Neural crest cell (in vitro differentiated cells): ENCODE measurements at regions not wholly inside any gene's neighbourhood (a gene's known extent, or its start where the extent isn't known, plus 50 kb on each side); places are given as distances from the start of the nearest gene placed in this dataset.

Experiments
- DNase-seq: peaks from one replicate; pipeline ENCODE4 v3.0.0; 2021; ENCODE audit warnings: low read depth, mixed read lengths, low spot score
- H3K27ac Mint-ChIP-seq: one replicate; pipeline ENCODE4 v1.8.0; 2021; ENCODE audit warnings: mild to moderate bottlenecking, mixed read lengths; ENCODE audit not compliant: unreplicated experiment
- H3K27me3 Mint-ChIP-seq: 2 replicates; pipeline ENCODE4 v1.8.0; 2021; ENCODE audit warnings: low read depth, mild to moderate bottlenecking, mixed read lengths
- H3K36me3 Mint-ChIP-seq: 2 replicates; pipeline ENCODE4 v1.8.0; 2021; ENCODE audit warnings: low read depth, mild to moderate bottlenecking, mixed read lengths
- H3K4me1 Mint-ChIP-seq: 2 replicates; pipeline ENCODE4 v1.8.0; 2021; ENCODE audit warnings: mixed read lengths
- H3K4me3 Mint-ChIP-seq: one replicate; pipeline ENCODE4 v1.8.0; 2021; ENCODE audit warnings: mild to moderate bottlenecking, mixed read lengths
- H3K9me3 Mint-ChIP-seq: 2 replicates; pipeline ENCODE4 v1.8.0; 2021; ENCODE audit warnings: mixed read lengths
- TF ChIP-seq, protein P1 (sequence below): fragments of 200-600 bp; sonication (generic); conservative IDR thresholded peaks from 2 replicates; pipeline ENCODE4 v1.5.0; 2021; ENCODE audit warnings: antibody characterized with exemption, mild to moderate bottlenecking

DNA sequence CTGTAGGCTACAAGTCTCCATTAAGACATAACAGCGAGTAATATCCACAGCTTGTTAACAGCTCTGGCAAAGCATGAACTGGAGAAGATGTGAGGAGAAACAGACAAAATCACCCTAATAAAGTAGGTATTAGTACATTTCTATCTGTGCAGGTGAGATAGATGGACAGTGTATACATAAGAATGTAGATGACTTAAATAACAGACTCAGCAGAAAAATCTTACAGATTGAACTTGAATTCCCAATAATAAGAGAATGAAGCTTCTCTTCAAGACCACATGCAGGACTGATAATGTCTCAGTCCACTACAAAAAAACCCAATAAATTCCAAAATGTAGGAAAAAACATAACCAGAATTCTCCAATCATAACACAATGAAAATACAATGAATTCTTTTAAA is 153.0 kb downstream of the IRX2 start:
- DNase-seq, result no peak
- TF ChIP-seq, protein P1, sequence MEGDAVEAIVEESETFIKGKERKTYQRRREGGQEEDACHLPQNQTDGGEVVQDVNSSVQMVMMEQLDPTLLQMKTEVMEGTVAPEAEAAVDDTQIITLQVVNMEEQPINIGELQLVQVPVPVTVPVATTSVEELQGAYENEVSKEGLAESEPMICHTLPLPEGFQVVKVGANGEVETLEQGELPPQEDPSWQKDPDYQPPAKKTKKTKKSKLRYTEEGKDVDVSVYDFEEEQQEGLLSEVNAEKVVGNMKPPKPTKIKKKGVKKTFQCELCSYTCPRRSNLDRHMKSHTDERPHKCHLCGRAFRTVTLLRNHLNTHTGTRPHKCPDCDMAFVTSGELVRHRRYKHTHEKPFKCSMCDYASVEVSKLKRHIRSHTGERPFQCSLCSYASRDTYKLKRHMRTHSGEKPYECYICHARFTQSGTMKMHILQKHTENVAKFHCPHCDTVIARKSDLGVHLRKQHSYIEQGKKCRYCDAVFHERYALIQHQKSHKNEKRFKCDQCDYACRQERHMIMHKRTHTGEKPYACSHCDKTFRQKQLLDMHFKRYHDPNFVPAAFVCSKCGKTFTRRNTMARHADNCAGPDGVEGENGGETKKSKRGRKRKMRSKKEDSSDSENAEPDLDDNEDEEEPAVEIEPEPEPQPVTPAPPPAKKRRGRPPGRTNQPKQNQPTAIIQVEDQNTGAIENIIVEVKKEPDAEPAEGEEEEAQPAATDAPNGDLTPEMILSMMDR, result no peak
- H3K27ac Mint-ChIP-seq, result no peak overlapping the region
- H3K4me3 Mint-ChIP-seq, result no peak overlapping the region
- no peaks in the 10 kb centered on the region for H3K36me3 Mint-ChIP-seq
- no peaks in the 10 kb centered on the region for H3K27me3 Mint-ChIP-seq
- peaks cover 4% of the 10 kb centered on the region for H3K9me3 Mint-ChIP-seq
- peaks cover 6% of the 10 kb centered on the region for H3K4me1 Mint-ChIP-seq

DNA sequence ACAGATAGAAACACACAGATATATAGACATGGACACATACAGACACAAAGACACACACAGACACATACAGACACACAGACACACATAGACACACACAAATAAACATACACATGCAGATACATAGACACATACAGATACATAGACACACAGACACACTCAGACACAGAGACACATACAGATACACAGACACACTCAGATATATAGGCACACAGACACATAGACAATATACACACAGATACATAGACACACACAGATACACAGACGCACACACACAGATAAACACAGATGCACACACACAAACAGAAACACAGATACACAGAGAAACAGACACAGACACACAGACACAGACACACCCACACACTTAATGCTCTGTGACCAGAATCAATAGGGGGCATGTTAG is 156.8 kb downstream of the IRX2 start:
- TF ChIP-seq, protein P1, result no peak
- no peak overlapping the region for H3K27ac Mint-ChIP-seq
- no peaks in the 10 kb centered on the region for H3K36me3 Mint-ChIP-seq
- H3K9me3 Mint-ChIP-seq, result peaks cover 4% of the 10 kb centered on the region
- H3K4me1 Mint-ChIP-seq, result no peaks in the 10 kb centered on the region
- DNase-seq, result no peak
- no peak overlapping the region for H3K4me3 Mint-ChIP-seq
- no peaks in the 10 kb centered on the region for H3K27me3 Mint-ChIP-seq

DNA sequence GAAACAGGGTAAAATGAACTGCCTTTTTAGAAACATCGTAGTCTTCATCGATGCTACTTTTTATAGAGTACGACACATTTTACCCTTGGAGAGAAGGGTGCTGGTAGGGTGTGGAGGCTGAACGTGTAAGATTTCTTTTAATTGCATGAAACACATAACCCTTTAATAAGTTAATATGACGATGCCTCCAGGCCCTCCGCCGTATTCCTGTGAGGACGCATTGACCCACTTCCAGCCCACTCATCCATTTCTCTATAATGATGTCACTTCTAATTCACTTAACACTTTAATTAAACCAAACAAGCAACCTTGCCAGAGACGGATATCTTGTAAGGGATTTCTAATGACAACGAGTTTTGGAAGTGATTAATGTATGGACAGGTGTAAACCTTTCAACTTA is 158.7 kb downstream of the IRX2 start:
- Mint-ChIP-seq H3K4me3 (no peak overlapping the region), H3K4me1 (peaks cover 13% of the 10 kb centered on the region), H3K9me3 (peaks cover 4% of the 10 kb centered on the region), H3K27me3 (peaks cover 2% of the 10 kb centered on the region), H3K36me3 (no peaks in the 10 kb centered on the region), H3K27ac (no peak overlapping the region)
- TF ChIP-seq, protein P1, result no peak
- DNase-seq, result no peak

DNA sequence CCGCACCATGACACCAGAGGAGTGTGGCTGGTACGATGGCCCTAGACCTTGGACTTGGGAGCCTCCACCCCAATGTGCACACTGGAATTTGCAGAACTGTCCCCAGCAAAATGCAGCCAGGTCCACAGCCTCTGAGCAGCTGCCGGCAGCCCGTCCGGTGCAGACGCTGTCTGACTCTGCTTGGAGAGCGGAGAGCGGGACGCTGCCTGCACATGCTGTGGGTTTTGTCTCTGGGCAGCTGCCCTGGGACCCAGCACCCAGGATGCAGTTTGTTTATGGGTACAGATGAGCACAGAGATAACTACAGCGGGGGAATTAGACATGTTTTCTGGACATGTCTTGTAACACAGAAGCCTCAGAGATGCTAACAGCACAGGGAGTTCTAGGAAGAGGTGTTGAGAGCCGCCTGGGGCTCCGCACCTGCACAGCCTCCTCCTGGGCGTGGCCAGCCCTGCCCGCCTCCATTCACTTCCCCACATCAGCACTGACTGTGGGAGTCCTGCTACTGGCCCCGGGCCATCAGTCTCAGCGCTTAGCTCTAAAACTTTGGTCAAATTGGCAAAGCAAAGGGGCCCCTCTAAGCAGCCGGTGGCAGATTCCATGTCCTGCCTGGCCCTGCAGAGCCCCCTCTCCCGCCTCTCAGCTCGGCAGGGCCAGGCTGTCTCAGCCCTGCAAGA is 159.6 kb downstream of the IRX2 start:
- DNase-seq, result no peak

DNA sequence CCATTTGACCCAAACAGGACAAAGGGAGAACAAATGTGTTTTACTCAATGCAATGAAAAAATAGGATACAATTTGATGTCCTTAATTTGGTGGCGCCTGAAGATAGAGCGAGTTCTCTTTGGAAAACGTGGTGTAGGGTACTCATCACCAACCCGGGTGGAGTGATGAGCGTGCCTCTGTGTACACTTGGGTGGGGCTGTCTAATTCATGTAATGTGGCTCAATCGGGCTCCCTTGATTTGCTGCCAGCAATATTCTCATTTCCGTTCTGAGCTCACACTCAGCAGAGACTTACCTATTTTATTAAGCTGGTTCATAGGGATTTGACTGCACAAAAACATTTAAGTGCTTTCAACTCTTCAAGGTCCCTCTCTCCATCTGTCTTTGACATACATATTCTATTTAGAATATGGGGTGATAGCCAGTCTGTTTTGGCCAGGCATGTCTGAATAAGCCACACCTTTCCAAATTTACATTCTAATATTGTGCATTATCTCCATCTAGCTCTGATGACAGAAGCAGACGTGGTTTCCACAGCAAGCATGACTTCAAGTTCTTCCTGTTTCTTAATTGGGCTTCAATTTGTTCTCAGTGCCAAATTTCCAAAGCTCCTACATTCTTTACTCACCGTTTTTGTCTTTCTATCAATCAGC is 162.5 kb downstream of the IRX2 start:
- no peak overlapping the region for H3K4me3 Mint-ChIP-seq
- no peaks in the 10 kb centered on the region for H3K9me3 Mint-ChIP-seq
- TF ChIP-seq, protein P1, result no peak
- DNase-seq, result no peak
- H3K27ac Mint-ChIP-seq, result no peak overlapping the region
- peaks cover 2% of the 10 kb centered on the region for H3K27me3 Mint-ChIP-seq
- H3K4me1 Mint-ChIP-seq, result peaks cover 13% of the 10 kb centered on the region
- no peaks in the 10 kb centered on the region for H3K36me3 Mint-ChIP-seq

More for the DNA sequence above, 159.6 kb downstream of the IRX2 start:
- H3K27ac Mint-ChIP-seq, result no peak overlapping the region
- no peaks in the 10 kb centered on the region for H3K36me3 Mint-ChIP-seq
- H3K4me3 Mint-ChIP-seq, result no peak overlapping the region
- H3K27me3 Mint-ChIP-seq, result peaks cover 2% of the 10 kb centered on the region
- peaks cover 13% of the 10 kb centered on the region for H3K4me1 Mint-ChIP-seq
- peaks cover 4% of the 10 kb centered on the region for H3K9me3 Mint-ChIP-seq
- TF ChIP-seq, protein P1, result no peak
